GM18508 (cell line): ENCODE measurements at regions not wholly inside any gene's neighbourhood (a gene's known extent, or its start where the extent isn't known, plus 50 kb on each side); places are given as distances from the start of the nearest gene placed in this dataset.
A peak's percentile ranks its signal among the peaks of the same experiment; 100 is the strongest.

Experiments used
- ATAC-seq: cut with Tn5 transposase; IDR thresholded peaks from one replicate; pipeline ENCODE4 v1.9.1; 2021; ENCODE audit warnings: moderate number of reproducible peaks; ENCODE audit not compliant: insufficient read depth, unreplicated experiment

GRCh38 chr6:26149240-26149639, 62.0 kb downstream of the HFE start:
- ATAC-seq: no peak

DNA sequence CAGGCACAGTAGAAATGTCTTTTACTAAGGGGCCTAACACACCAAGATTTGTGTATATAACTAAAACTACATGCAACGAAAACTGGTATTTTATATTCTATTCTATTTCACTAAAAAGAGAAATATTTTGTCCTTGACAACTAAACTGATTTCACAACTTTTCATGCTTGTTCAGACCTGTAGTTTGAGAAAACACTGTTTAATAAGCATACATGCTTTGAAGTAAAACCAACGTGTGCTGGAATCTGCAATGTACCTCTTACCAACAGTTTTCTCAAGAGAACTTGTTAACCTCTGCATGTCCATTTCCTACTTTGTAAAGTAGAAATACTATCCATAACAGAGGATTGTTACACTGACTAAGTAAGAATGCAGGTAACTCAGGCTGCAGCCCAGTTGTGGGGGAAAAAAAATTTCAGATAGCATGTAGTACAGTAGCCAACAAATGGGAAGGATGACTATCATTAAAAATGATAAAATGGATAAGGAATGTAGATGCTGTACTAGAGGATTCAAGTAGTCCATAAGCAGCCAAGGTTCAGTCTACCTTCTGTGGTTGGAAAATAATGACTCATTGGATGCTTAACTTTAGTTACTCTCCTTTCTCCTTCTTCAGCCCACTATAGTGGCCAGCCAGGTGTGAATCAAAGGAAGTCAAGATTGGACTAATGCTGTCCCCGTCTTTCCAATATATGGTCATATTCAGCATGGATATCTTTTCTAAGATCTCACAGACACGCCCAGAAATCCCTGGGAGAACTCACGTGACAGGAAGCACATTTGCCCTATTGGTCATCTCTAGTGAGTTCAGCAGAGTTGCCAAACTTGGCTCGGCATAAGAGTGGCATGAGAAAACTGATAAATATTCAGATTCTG, 65.2 kb downstream of the HFE start:
- ATAC-seq: no peak

DNA sequence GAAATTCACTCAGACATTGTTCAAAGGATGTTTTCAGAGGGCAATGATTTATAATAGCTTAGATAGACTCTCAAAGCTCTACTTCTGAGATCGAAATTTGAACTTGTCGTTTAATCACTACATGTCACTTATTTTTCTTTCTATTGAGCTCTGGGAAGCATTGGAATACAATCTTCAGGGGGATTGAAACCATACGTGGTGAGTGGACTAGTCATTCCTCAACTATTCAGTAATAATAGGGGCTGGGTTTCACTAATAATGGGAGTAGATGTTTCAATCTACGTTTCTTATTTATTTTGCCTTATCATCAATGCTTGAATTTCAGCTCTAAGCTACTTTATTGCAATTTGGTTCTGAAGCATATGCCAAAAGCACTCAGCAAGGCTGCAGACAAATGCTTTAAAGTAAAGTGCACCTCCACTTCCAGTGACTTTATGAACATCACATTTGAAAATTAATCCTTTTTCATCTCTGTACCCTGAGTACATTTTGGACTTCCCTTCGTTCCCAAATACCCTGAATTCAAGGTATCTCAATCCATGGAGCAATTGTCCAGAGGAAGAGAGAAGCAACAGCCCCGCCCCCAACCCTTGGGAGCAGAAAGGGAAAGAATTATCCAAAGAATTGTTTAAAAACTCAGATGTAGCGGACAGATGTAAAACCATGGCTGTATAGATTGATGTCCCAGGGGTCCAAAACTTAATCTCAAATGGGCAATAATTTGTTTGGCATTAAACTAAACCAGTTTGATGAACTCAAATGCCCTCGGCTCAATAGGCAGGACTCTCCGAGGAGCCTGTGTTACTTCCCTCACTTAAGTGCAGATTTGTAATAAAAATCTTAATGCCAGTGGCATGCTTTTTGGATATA, 68.1 kb downstream of the HFE start:
- no peak for ATAC-seq

- ATAC-seq: no peak
These were observed 69.0 kb downstream of the HFE start for GRCh38 chr6:26156105-26156849.

DNA sequence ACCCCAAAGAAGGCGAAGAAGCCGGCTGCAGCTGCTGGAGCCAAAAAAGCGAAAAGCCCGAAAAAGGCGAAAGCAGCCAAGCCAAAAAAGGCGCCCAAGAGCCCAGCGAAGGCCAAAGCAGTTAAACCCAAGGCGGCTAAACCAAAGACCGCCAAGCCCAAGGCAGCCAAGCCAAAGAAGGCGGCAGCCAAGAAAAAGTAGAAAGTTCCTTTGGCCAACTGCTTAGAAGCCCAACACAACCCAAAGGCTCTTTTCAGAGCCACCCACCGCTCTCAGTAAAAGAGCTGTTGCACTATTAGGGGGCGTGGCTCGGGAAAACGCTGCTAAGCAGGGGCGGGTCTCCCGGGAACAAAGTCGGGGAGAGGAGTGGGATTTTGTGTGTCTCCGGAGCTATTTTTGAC, 69.6 kb downstream of the HFE start:
- no peak for ATAC-seq

DNA sequence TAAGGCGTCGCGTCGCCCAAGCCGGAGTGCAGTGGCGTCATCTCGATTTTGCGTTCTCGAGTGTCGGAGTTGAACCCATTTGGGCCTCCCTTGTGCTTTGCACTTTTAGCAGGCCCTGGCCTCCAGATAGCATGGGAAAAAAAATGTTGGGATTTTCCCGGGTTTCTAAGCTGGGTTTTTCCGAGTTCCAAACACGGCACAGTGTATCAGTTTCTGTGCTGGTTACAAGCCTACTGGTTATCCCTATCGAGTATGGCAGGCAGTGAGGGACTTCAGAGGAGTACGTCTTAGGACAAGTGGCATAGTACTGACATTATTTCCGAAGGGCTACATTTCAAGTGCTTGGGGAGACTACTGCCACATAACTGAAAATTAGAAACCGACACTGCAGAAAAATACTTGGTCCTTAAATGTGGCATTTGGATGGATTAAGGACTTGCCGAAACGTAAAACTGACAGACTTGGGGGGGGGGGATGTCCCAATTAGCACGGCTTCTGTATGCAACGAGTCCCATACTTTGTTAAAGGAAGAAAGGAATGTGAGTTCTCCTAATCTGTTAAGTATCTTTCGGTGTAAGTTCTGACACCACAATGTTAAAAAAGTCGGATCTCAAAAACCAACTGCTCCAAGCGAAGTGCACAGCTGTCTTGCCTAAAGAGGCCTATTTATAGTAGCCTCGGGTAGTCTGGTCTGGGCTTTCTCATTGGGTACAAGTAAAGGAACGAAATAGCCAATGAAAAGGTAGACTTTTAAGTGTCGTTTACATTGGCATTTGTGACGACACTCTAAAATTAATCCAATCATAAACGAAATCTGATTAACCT, 70.2 kb downstream of the HFE start:
- ATAC-seq: peak; percentile 50

DNA sequence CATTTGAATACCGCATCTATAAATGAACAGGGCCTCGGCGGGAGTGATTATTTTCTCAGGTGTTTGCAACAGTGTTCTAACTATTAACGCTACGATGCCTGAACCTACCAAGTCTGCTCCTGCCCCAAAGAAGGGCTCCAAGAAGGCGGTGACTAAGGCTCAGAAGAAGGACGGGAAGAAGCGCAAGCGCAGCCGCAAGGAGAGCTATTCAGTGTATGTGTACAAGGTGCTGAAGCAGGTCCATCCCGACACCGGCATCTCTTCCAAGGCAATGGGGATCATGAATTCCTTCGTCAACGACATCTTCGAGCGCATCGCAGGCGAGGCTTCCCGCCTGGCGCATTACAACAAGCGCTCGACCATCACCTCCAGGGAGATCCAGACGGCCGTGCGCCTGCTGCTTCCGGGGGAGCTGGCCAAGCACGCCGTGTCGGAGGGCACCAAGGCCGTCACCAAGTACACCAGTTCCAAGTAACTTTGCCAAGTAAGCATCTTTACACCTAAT, 70.9 kb downstream of the HFE start:
- ATAC-seq: peak; percentile 42

GRCh38 chr6:26158581-26159356, 71.5 kb downstream of the HFE start:
- ATAC-seq: no peak

DNA sequence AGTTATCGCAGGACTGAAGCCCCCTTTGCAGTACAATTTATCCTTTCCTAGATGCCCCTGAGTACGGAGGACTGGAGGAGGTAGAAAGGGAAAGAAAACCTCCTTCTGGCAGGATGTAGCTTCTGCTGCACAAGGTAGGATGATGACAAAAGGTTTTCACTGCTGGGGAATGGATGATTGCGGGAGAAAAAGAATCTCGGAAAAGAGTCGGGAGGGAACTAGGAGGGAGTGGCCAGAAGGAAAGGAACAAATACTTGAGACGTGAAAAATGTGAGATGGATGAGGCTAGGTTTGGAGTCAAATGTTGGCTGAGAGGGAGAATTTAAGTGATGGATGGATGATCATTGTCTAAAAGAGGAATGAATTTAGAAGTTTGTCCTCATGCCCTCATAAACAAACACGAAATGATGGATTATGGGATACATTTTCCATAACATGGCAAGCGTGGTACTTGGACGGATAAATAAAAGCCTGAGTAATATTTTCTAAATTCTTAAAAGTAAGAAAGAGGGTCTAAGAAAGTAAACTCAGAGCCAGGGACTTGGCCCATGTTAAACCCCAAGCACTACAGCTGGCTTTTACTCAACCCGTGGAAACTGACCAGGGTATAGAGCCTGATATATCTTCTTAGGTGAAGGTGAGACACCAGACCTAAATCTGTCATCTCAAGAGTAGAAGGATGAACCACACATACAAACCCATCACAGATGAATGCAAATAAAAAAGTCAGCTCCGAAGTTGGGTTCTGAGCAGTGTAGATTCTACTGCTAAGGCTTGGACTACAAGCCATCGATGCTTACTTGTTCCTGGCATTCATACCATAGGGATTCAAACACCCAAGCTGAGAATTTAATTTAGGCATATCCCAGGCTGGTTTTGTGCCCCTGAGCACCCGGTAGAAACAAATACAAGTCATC, 72.4 kb downstream of the HFE start:
- ATAC-seq: no peak

DNA sequence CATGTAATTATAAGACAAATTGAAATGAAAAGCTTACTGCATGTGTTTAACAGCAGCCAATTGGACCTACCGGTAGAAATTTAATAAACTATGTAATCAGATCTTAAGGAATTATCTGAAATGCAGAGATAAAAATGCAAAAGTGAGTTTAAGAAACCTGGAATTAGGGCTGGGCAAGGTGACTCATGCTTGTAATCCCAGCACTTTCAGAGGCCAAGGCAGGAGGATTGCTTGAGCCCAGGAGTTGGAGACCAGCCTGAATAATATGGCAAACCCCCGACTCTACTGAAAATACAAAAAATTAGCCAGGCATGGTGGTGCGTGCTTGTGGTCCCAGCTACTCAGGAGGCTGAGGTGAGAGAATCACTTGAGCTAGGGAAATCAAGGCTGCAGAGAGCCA, 74.1 kb downstream of the HFE start:
- ATAC-seq: no peak

DNA sequence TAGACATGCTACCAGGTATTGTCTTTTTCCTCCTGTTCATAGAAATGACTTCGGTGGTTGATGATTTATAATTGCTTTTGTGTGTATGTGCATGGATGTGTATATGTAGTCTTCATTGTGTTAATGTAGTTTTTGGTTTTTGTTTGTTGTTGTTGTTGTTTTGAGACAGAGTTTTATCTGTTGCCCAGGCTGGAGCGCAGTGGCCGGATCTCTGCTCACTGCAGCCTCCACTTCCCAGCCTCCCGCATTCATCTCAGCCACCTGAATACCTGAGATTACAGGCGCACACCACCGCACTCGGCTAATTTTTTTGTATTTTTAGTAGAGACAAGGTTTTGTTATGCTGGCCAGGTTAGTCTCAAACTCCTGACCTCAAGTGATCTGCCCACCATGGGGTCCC, 75.2 kb downstream of the HFE start:
- no peak for ATAC-seq

DNA sequence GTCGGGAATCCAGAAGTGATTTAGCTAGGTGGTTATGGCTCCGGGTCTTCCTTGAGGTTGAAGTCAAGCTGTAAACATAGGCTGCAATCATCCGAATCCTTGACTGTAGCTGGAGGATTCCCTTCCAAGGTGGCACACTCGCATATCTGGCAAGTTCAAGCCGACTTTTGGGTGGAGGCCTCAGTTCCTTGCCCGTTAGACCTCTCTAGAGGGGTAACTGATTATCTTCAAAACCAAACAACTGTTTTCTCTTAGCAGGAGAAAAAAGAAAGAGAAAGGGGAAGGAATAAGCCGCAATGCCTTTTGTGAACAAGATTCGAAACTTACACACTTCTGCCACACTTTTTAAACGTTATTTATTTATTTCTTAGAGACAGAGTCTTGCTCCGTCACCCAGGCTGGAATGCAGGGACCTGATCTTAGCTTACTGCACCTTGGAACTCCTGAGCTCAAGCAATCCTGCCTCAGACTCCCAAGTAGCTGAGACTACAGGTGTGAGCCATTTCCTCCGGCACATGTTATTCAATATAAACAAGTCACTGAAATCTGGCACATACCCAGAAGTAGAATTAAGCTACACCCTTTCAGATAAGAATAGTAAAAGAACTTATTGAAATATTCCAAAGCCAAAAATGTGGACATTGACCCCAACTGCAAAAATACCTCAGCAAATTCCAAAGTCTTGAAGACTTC, 76.3 kb downstream of the HFE start:
- no peak for ATAC-seq

DNA sequence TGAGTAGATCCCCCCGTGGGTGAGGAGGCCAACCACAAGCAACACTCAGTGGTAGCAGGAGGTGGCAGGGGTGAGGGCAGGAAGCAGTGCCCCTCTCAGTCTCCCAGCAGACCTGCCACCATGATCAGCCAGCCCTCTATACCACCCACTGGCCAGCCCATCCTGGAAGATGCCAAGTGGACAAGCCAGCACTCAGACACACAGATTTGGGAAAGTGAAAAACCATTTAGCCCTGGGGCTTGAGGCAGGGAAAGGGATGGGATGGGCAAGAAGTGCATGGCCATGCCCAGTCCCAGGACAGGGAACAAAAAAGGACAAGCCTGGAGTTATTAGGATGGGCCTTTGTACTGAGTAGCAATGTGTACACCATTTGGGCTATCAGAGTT, 76.9 kb downstream of the HFE start:
- ATAC-seq: no peak

- no peak for ATAC-seq
These were observed 78.1 kb downstream of the HFE start for GRCh38 chr6:26165261-26165790.

- no peak for ATAC-seq
These were observed 83.0 kb downstream of the HFE start for GRCh38 chr6:26170181-26170580.

DNA sequence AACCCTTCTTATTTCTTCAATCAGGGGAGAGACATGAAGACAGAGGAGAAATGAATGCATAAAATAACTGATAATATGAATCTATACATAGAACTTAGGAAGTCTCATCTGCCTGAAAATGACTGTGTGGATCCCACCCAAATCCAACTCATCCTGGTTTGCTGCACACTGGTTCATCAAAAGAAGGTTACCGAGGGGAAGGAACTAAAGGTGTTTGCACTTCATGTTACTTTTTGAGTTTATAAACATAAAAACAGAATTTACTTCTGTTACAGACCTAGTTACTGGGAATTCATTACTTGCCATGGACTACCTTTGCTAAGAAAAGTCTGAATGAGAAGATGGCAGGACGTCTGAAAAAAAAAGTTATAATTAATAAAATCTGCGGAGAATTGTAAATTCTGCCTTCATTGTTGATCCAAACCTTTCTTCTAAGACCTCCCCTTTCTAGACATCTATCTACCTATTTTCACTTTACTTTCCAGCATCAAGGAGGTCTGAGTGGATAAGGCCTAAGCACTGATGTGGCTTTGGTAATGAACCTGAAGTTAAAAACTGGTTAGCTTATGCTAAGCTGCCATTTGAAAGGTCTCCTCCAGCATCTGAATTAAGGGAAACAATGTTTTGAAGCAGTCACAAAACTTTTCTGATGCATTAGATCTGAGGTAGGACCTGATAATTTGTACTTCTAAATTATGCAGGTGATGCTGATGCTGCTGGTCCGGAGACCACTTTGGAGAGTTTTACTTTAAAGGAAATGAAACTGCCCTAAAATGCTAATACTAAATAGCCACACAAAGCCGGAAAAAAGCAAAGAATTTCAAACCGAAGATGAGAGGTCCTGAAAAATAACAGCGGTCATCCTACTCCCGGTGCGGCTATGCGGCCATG, 84.0 kb downstream of the HFE start:
- ATAC-seq: peak; percentile 6
